Epithelial cell of esophagus (primary cell): ENCODE measurements at regions not wholly inside any gene's neighbourhood (a gene's known extent, or its start where the extent isn't known, plus 50 kb on each side); places are given as distances from the start of the nearest gene placed in this dataset.

Experiments used
- DNase-seq: peaks from one replicate; pipeline ENCODE4 v3.0.0; 2010; ENCODE audit warnings: low read depth
- H3K4me3 ChIP-seq: 2 replicates; pipeline ENCODE4 v1.5.1; 2011; ENCODE audit warnings: mild to moderate bottlenecking, low read length, control low read depth
- CTCF ChIP-seq: IDR thresholded peaks from 2 replicates; pipeline ENCODE4 v1.5.1; 2011; ENCODE audit warnings: low read depth, mild to moderate bottlenecking, low read length, control low read depth, inconsistent platforms; ENCODE audit not compliant: insufficient read depth; ENCODE audit errors: missing control alignments

GRCh38 chr13:48158290-48158689, 63.4 kb upstream of the MED4 start:
- DNase-seq, result peak; percentile 86
- H3K4me3 ChIP-seq, result no peak overlapping the region
- TF ChIP-seq CTCF, result no peak

GRCh38 chr13:48156466-48156865, 61.6 kb upstream of the MED4 start:
- peak; percentile 79 for DNase-seq
- TF ChIP-seq CTCF, result no peak
- no peak overlapping the region for H3K4me3 ChIP-seq

GRCh38 chr13:48155848-48156247, 60.9 kb upstream of the MED4 start:
- TF ChIP-seq CTCF, result no peak
- peak; percentile 97 for DNase-seq
- H3K4me3 ChIP-seq, result no peak overlapping the region

DNA sequence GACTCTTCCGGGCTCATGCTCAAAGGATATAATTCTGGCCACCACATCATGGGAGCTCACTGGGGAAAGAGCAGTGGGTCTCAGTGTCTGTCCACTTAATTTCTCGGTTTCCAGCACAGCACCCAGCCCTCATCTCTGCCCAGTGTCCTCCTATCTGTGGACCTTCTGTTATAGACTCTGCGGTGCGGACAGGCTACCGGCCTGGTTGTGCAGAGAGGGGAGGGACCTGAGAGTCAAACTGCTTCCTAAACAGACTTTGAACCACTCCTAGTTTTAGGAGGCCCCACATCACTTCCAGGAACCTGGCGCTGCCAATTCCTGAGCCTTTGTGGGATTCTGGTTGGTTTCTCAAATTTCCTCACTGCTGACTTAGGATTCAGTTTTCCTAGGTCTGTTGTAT, 59.8 kb upstream of the MED4 start:
- H3K4me3 ChIP-seq, result no peak overlapping the region
- no peak for TF ChIP-seq CTCF
- no peak for DNase-seq

GRCh38 chr13:48153186-48153585, 58.3 kb upstream of the MED4 start:
- no peak for DNase-seq
- no peak overlapping the region for H3K4me3 ChIP-seq
- no peak for TF ChIP-seq CTCF

- DNase-seq, result no peak
- no peak overlapping the region for H3K4me3 ChIP-seq
- no peak for TF ChIP-seq CTCF
Measured at GRCh38 chr13:48151363-48152161, 56.7 kb upstream of the MED4 start.

GRCh38 chr13:48148454-48148853, 53.5 kb upstream of the MED4 start:
- no peak for TF ChIP-seq CTCF
- no peak for DNase-seq
- no peak overlapping the region for H3K4me3 ChIP-seq
